ENCODE measurements at regions not wholly inside any gene's neighbourhood (a gene's known extent, or its start where the extent isn't known, plus 50 kb on each side); places are given as distances from the start of the nearest gene placed in this dataset.

DNA sequence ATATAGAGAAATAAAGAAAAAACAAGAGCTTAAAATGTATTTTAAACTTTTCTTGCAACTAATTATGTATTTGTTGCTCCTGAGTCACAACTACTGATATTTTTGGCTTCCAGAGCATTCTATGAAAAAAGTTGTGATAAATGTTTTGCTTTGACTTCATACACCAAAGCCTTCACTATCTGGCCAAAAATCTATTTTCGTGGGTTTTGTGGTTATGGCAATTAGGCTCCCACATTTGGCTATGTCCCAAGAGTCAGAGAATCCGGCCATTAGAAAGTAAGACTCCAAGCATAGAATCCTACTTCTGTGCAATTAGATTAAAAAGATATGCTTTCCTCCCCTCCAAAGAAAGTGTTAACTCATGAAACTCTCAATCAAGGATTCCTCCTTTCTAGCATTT, 1456.1 kb upstream of the ACVR2A start:
- Histone ChIP-seq H3K4me1 (ENCODE audit: control insufficient read depth in 2 of 2, insufficient read depth in 2 of 2, low read length in 2 of 2) (peaks cover 0 to 4% of the 10 kb centered on the region in 2 donors), H4K20me1 (ENCODE audit: control insufficient read depth, insufficient read depth, low read length, poor library complexity, severe bottlenecking) (no peaks in the 10 kb centered on the region), H3K36me3 (replicated peaks in 1 of 2; ENCODE audit: control extremely low read depth in 1 of 2, control insufficient read depth in 1 of 2, extremely low read depth in 1 of 2, insufficient read depth in 2 of 2, low read length in 1 of 2) (no peaks in the 10 kb centered on the region), H3K9me3 (ENCODE audit: control extremely low read depth in 1 of 3, control insufficient read depth in 2 of 3, insufficient read depth in 1 of 3, low read length in 2 of 3) (peaks cover 0 to 7% (median 0%) of the 10 kb centered on the region in 3 donors), H3K4me3 (ENCODE audit: control extremely low read depth in 1 of 5, extremely low read depth in 1 of 5, insufficient read depth in 1 of 5, low read depth in 2 of 5, low read length in 4 of 5) (no peak overlapping the region), H3K79me2 (ENCODE audit: control insufficient read depth, insufficient read depth, low read length) (no peaks in the 10 kb centered on the region), H2AFZ (ENCODE audit: insufficient read depth, low read depth, low read length, poor library complexity, severe bottlenecking) (no peak overlapping the region), H3K27me3 (replicated peaks in 1 of 4; ENCODE audit: control extremely low read depth in 1 of 4, control insufficient read depth in 3 of 4, insufficient read depth in 4 of 4, low read length in 3 of 4) (no peaks in the 10 kb centered on the region), H3K9ac (ENCODE audit: low read length) (no peak overlapping the region), H3K4me2 (replicated peaks; ENCODE audit: low read depth, low read length, poor library complexity, severe bottlenecking) (no peak overlapping the region), H3K27ac (ENCODE audit: low read length in 2 of 2) (no peak overlapping the region)
- ChIA-PET POLR2A (no interaction called here), CTCF (no interaction called here)
- Mint-ChIP-seq H3K9me3 (ENCODE audit: insufficient read depth) (no peaks in the 10 kb centered on the region), H3K4me3 (no peak overlapping the region), H3K4me1 (peaks cover 9% of the 10 kb centered on the region), H3K27ac (no peak overlapping the region), H3K27me3 (peaks cover 7% of the 10 kb centered on the region)
- intact Hi-C loops (cut with micrococcal nuclease) = no loop called here
- no peak for DNase-seq
- ATAC-seq (ENCODE audit: low read depth) = no peak
- no CpG with 5 or more reads among the region's 2 CpGs for WGBS (ENCODE audit: insufficient coverage)
- no peak for TF ChIP-seq EZH2 (IDR thresholded peaks at IDR 0.05; ENCODE audit: borderline replicate concordance, insufficient read depth, low read depth, low read length, poor library complexity, severe bottlenecking)
- TF ChIP-seq, protein P1, sequence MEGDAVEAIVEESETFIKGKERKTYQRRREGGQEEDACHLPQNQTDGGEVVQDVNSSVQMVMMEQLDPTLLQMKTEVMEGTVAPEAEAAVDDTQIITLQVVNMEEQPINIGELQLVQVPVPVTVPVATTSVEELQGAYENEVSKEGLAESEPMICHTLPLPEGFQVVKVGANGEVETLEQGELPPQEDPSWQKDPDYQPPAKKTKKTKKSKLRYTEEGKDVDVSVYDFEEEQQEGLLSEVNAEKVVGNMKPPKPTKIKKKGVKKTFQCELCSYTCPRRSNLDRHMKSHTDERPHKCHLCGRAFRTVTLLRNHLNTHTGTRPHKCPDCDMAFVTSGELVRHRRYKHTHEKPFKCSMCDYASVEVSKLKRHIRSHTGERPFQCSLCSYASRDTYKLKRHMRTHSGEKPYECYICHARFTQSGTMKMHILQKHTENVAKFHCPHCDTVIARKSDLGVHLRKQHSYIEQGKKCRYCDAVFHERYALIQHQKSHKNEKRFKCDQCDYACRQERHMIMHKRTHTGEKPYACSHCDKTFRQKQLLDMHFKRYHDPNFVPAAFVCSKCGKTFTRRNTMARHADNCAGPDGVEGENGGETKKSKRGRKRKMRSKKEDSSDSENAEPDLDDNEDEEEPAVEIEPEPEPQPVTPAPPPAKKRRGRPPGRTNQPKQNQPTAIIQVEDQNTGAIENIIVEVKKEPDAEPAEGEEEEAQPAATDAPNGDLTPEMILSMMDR (IDR thresholded peaks at IDR 0.05) = no peak

DNA sequence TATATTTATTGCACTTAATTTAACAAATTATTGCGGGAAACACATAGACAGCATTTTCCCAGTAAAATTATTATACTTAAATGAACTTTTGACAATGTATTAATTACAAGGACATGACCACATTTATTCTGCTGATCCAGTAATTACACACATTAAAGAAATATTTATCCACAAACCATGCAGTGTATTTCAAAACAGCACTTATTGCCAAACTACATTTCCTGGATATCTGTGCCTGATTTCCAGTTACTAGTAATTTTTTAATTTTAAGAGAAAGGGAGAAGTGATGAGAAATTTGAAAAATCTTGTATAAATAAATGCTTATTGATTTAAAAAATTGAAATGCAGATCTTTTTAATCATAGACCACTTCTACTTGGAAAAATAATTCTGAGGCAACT, 1458.7 kb upstream of the ACVR2A start:
- no peak overlapping the region for H3K27ac Mint-ChIP-seq
- Histone ChIP-seq H3K4me3 (ENCODE audit: control extremely low read depth in 1 of 5, extremely low read depth in 1 of 5, insufficient read depth in 1 of 5, low read depth in 2 of 5, low read length in 4 of 5) (no peak overlapping the region), H3K4me1 (ENCODE audit: control insufficient read depth in 2 of 2, insufficient read depth in 2 of 2, low read length in 2 of 2) (peaks cover 0 to 4% of the 10 kb centered on the region in 2 donors), H2AFZ (ENCODE audit: insufficient read depth, low read depth, low read length, poor library complexity, severe bottlenecking) (no peak overlapping the region), H3K79me2 (ENCODE audit: control insufficient read depth, insufficient read depth, low read length) (no peaks in the 10 kb centered on the region), H3K27ac (ENCODE audit: low read length in 2 of 2) (no peak overlapping the region), H4K20me1 (ENCODE audit: control insufficient read depth, insufficient read depth, low read length, poor library complexity, severe bottlenecking) (no peaks in the 10 kb centered on the region), H3K9me3 (ENCODE audit: control extremely low read depth in 1 of 3, control insufficient read depth in 2 of 3, insufficient read depth in 1 of 3, low read length in 2 of 3) (no peaks in the 10 kb centered on the region), H3K36me3 (replicated peaks in 1 of 2; ENCODE audit: control extremely low read depth in 1 of 2, control insufficient read depth in 1 of 2, extremely low read depth in 1 of 2, insufficient read depth in 2 of 2, low read length in 1 of 2) (no peaks in the 10 kb centered on the region), H3K9ac (ENCODE audit: low read length) (no peak overlapping the region), H3K27me3 (replicated peaks in 1 of 4; ENCODE audit: control extremely low read depth in 1 of 4, control insufficient read depth in 3 of 4, insufficient read depth in 4 of 4, low read length in 3 of 4) (no peaks in the 10 kb centered on the region), H3K4me2 (replicated peaks; ENCODE audit: low read depth, low read length, poor library complexity, severe bottlenecking) (no peak overlapping the region)
- WGBS (ENCODE audit: insufficient coverage) = no CpG with 5 or more reads among the region's 1 CpG
- intact Hi-C loops (cut with micrococcal nuclease) = no loop called here
- peaks cover 9% of the 10 kb centered on the region for H3K4me1 Mint-ChIP-seq
- no peak overlapping the region for H3K4me3 Mint-ChIP-seq
- H3K9me3 Mint-ChIP-seq (ENCODE audit: insufficient read depth) = no peaks in the 10 kb centered on the region
- TF ChIP-seq, protein P1 (IDR thresholded peaks at IDR 0.05) = no peak
- TF ChIP-seq EZH2 (IDR thresholded peaks at IDR 0.05; ENCODE audit: borderline replicate concordance, insufficient read depth, low read depth, low read length, poor library complexity, severe bottlenecking) = no peak
- H3K27me3 Mint-ChIP-seq = peaks cover 3% of the 10 kb centered on the region
- POLR2A ChIA-PET = no interaction called here
- CTCF ChIA-PET = no interaction called here
- ATAC-seq (ENCODE audit: low read depth) = no peak
- DNase-seq = no peak
